ENCODE measurements at regions not wholly inside any gene's neighbourhood (a gene's known extent, or its start where the extent isn't known, plus 50 kb on each side); places are given as distances from the start of the nearest gene placed in this dataset.
"Not testable (repeated sequence)": the region's sequence is repeated elsewhere in the genome, so short reads cannot be mapped to it uniquely, and the experiment has no call there.

GRCh38 chr3:177364236-177364635 lies 167.0 kb upstream of the TBL1XR1 start:
- Histone ChIP-seq H3K4me2 (ENCODE audit: low read length) (no peak overlapping the region), H3K27me3 (ENCODE audit: insufficient read depth, low read depth, low read length) (no peaks in the 10 kb centered on the region), H2AFZ (ENCODE audit: low read depth, low read length) (no peak overlapping the region), H3K9me3 (ENCODE audit: low read length) (no peaks in the 10 kb centered on the region), H3K36me3 (ENCODE audit: insufficient read depth, low read length) (no peaks in the 10 kb centered on the region), H4K20me1 (ENCODE audit: insufficient read depth) (no peaks in the 10 kb centered on the region), H3K9me2 (ENCODE audit: insufficient read depth, low read length) (no peaks in the 10 kb centered on the region), H3K79me2 (replicated peaks; ENCODE audit: insufficient read depth, low read length) (no peaks in the 10 kb centered on the region), H3K27ac (ENCODE audit: low read length) (no peak overlapping the region), H3K9ac (ENCODE audit: low read length) (no peak overlapping the region), H3K4me3 (ENCODE audit: low read length) (no peak overlapping the region), H3F3A (ENCODE audit: insufficient read depth, low read length, poor library complexity, severe bottlenecking) (no peaks in the 10 kb centered on the region)
- TF ChIP-seq EZH2 (IDR thresholded peaks at IDR 0.05; ENCODE audit: borderline replicate concordance, insufficient read depth, low read length, poor library complexity, severe bottlenecking), result no peak
- no peak for TF ChIP-seq REST (IDR thresholded peaks at IDR 0.05; ENCODE audit: borderline replicate concordance)
- no peak for TF ChIP-seq CTCF (IDR thresholded peaks at IDR 0.05; ENCODE audit: poor library complexity, severe bottlenecking)
- no peak for TF ChIP-seq RAD21 (conservative IDR thresholded peaks at IDR 0.05)
- TF ChIP-seq TAF1 (IDR thresholded peaks at IDR 0.05; ENCODE audit: low read depth), result no peak
- no peak for TF ChIP-seq POLR2AphosphoS5 (IDR thresholded peaks at IDR 0.05)
- TF ChIP-seq MXI1 (conservative IDR thresholded peaks at IDR 0.05; ENCODE audit: poor library complexity, severe bottlenecking), result no peak
- TF ChIP-seq SMC3 (conservative IDR thresholded peaks at IDR 0.05; ENCODE audit: poor library complexity), result no peak
- TF ChIP-seq EP300 (conservative IDR thresholded peaks at IDR 0.05; ENCODE audit: poor library complexity, severe bottlenecking), result no peak

GRCh38 chr3:177365294-177365693 lies 168.0 kb upstream of the TBL1XR1 start:
- H3K9me3 ChIP-seq (ENCODE audit: low read length); H3K27me3 ChIP-seq (ENCODE audit: insufficient read depth, low read depth, low read length); H3K4me3 ChIP-seq (ENCODE audit: low read length); H2AFZ ChIP-seq (ENCODE audit: low read depth, low read length); H4K20me1 ChIP-seq (ENCODE audit: insufficient read depth); H3K79me2 ChIP-seq (replicated peaks; ENCODE audit: insufficient read depth, low read length); H3K9ac ChIP-seq (ENCODE audit: low read length); H3K36me3 ChIP-seq (ENCODE audit: insufficient read depth, low read length); H3F3A ChIP-seq (ENCODE audit: insufficient read depth, low read length, poor library complexity, severe bottlenecking); H3K9me2 ChIP-seq (ENCODE audit: insufficient read depth, low read length); H3K4me2 ChIP-seq (ENCODE audit: low read length); H3K27ac ChIP-seq (ENCODE audit: low read length): not testable (repeated sequence)

- Histone ChIP-seq H4K20me1 (ENCODE audit: insufficient read depth) (no peaks in the 10 kb centered on the region), H3F3A (ENCODE audit: insufficient read depth, low read length, poor library complexity, severe bottlenecking) (no peaks in the 10 kb centered on the region), H2AFZ (ENCODE audit: low read depth, low read length) (no peak overlapping the region), H3K27me3 (ENCODE audit: insufficient read depth, low read depth, low read length) (no peaks in the 10 kb centered on the region), H3K27ac (ENCODE audit: low read length) (no peak overlapping the region), H3K9me3 (ENCODE audit: low read length) (no peaks in the 10 kb centered on the region), H3K4me2 (ENCODE audit: low read length) (no peak overlapping the region), H3K9ac (ENCODE audit: low read length) (no peak overlapping the region), H3K79me2 (replicated peaks; ENCODE audit: insufficient read depth, low read length) (no peaks in the 10 kb centered on the region), H3K36me3 (ENCODE audit: insufficient read depth, low read length) (no peaks in the 10 kb centered on the region), H3K4me3 (ENCODE audit: low read length) (no peak overlapping the region), H3K9me2 (ENCODE audit: insufficient read depth, low read length) (no peaks in the 10 kb centered on the region)
- TF ChIP-seq CTCF (IDR thresholded peaks at IDR 0.05; ENCODE audit: poor library complexity, severe bottlenecking), result no peak
- no peak for TF ChIP-seq REST (IDR thresholded peaks at IDR 0.05; ENCODE audit: borderline replicate concordance)
- TF ChIP-seq TAF1 (IDR thresholded peaks at IDR 0.05; ENCODE audit: low read depth), result no peak
- TF ChIP-seq POLR2AphosphoS5 (IDR thresholded peaks at IDR 0.05), result no peak
- no peak for TF ChIP-seq SMC3 (conservative IDR thresholded peaks at IDR 0.05; ENCODE audit: poor library complexity)
- TF ChIP-seq EP300 (conservative IDR thresholded peaks at IDR 0.05; ENCODE audit: poor library complexity, severe bottlenecking), result no peak
- TF ChIP-seq MXI1 (conservative IDR thresholded peaks at IDR 0.05; ENCODE audit: poor library complexity, severe bottlenecking), result no peak
- no peak for TF ChIP-seq RAD21 (conservative IDR thresholded peaks at IDR 0.05)
- no peak for TF ChIP-seq EZH2 (IDR thresholded peaks at IDR 0.05; ENCODE audit: borderline replicate concordance, insufficient read depth, low read length, poor library complexity, severe bottlenecking)
Observed at GRCh38 chr3:177367788-177368187, 170.5 kb upstream of the TBL1XR1 start.

Measured in neural cell (in vitro differentiated cells).